ENCODE measurements at regions not wholly inside any gene's neighbourhood (a gene's known extent, or its start where the extent isn't known, plus 50 kb on each side); places are given as distances from the start of the nearest gene placed in this dataset.

GRCh38 chr14:40476005-40476404, 1043.8 kb upstream of the FBXO33 start:
- DNase-seq (ENCODE audit: low read depth in 2 of 2), result no peak
- TF ChIP-seq, protein P1, sequence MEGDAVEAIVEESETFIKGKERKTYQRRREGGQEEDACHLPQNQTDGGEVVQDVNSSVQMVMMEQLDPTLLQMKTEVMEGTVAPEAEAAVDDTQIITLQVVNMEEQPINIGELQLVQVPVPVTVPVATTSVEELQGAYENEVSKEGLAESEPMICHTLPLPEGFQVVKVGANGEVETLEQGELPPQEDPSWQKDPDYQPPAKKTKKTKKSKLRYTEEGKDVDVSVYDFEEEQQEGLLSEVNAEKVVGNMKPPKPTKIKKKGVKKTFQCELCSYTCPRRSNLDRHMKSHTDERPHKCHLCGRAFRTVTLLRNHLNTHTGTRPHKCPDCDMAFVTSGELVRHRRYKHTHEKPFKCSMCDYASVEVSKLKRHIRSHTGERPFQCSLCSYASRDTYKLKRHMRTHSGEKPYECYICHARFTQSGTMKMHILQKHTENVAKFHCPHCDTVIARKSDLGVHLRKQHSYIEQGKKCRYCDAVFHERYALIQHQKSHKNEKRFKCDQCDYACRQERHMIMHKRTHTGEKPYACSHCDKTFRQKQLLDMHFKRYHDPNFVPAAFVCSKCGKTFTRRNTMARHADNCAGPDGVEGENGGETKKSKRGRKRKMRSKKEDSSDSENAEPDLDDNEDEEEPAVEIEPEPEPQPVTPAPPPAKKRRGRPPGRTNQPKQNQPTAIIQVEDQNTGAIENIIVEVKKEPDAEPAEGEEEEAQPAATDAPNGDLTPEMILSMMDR (IDR thresholded peaks at IDR 0.05; ENCODE audit: low read depth, low read length), result no peak
- H3K4me3 ChIP-seq (replicated peaks in 1 of 2; ENCODE audit: low read depth in 2 of 2, low read length in 2 of 2), result no peak overlapping the region

GRCh38 chr14:40467969-40468368, 1035.7 kb upstream of the FBXO33 start:
- no peak for DNase-seq (ENCODE audit: low read depth in 2 of 2)
- no peak overlapping the region for H3K4me3 ChIP-seq (replicated peaks in 1 of 2; ENCODE audit: low read depth in 2 of 2, low read length in 2 of 2)
- TF ChIP-seq, protein P1 (IDR thresholded peaks at IDR 0.05; ENCODE audit: low read depth, low read length), result no peak

GRCh38 chr14:40464531-40464930, 1032.3 kb upstream of the FBXO33 start:
- DNase-seq (ENCODE audit: low read depth in 2 of 2), result no peak
- TF ChIP-seq, protein P1 (IDR thresholded peaks at IDR 0.05; ENCODE audit: low read depth, low read length), result no peak

DNA sequence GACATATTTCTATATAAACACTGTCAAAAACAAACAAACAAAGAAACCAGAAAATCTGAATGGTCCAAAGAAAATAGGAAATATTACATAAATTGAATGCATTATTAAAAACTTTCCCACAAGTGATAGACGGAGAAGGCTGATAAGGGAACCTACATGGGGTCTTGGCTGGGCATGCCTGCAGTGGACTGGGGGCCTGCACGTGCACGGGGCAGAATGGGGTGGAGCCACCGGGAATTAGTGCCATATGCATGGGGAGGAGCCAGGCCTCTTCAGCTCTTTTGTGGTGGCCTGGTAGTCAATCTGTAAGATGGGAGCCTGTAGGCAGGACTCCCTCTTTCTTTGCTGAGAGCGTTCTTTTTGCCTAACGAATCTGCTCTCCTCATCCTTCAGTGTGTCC, 1031.7 kb upstream of the FBXO33 start:
- H3K4me3 ChIP-seq (replicated peaks in 1 of 2; ENCODE audit: low read depth in 2 of 2, low read length in 2 of 2), result no peak overlapping the region
- DNase-seq (ENCODE audit: low read depth in 2 of 2), result no peak
- TF ChIP-seq, protein P1 (IDR thresholded peaks at IDR 0.05; ENCODE audit: low read depth, low read length), result no peak

More at GRCh38 chr14:40464531-40464930, 1032.3 kb upstream of the FBXO33 start:
- H3K4me3 ChIP-seq (replicated peaks in 1 of 2; ENCODE audit: low read depth in 2 of 2, low read length in 2 of 2), result no peak overlapping the region

DNA sequence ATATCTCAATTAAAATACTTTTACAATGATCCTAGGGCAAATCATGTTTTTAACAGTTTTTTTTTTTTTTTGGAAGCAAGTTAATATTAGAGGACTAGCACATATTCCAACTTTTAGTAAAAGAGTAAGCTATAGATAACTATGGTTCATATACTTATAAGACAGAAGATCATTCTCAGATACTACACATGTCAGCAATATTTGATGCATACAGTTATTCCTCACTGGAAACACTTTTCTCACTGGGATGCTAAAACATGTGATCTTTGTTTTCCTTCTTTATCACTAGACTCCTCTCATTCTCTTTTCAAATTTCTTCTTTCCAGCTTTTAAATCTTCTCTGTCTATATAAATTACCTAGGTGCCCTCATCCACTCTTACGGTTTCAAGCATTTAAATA, 1020.4 kb upstream of the FBXO33 start:
- no peak overlapping the region for H3K4me3 ChIP-seq (replicated peaks in 1 of 2; ENCODE audit: low read depth in 2 of 2, low read length in 2 of 2)
- TF ChIP-seq, protein P1 (IDR thresholded peaks at IDR 0.05; ENCODE audit: low read depth, low read length), result no peak
- no peak for DNase-seq (ENCODE audit: low read depth in 2 of 2)

- no peak for DNase-seq (ENCODE audit: low read depth in 2 of 2)
- TF ChIP-seq, protein P1 (IDR thresholded peaks at IDR 0.05; ENCODE audit: low read depth, low read length), result no peak
Measured at GRCh38 chr14:40447017-40447416, 1014.8 kb upstream of the FBXO33 start.

GRCh38 chr14:40445020-40445419, 1012.8 kb upstream of the FBXO33 start:
- no peak for DNase-seq (ENCODE audit: low read depth in 2 of 2)
- no peak overlapping the region for H3K4me3 ChIP-seq (replicated peaks in 1 of 2; ENCODE audit: low read depth in 2 of 2, low read length in 2 of 2)
- TF ChIP-seq, protein P1 (IDR thresholded peaks at IDR 0.05; ENCODE audit: low read depth, low read length), result no peak

More at GRCh38 chr14:40447017-40447416, 1014.8 kb upstream of the FBXO33 start:
- no peak overlapping the region for H3K4me3 ChIP-seq (replicated peaks in 1 of 2; ENCODE audit: low read depth in 2 of 2, low read length in 2 of 2)

Measured in cardiac fibroblast (primary cell).